H1 (cell line): ENCODE measurements at regions not wholly inside any gene's neighbourhood (a gene's known extent, or its start where the extent isn't known, plus 50 kb on each side); places are given as distances from the start of the nearest gene placed in this dataset.

Experiments used
- ASH2L ChIP-seq: fragments of 200-600, 300-600 bp; sonication (generic); IDR thresholded peaks from one replicate; pipeline ENCODE4 v1.7.1; 2017; ENCODE audit warnings: low read length
- MAFK ChIP-seq: IDR thresholded peaks from 2 replicates; pipeline ENCODE4 v1.6.1; 2012; ENCODE audit warnings: low read depth, mild to moderate bottlenecking, improper control_type of control experiment, low read length
- MAX ChIP-seq: IDR thresholded peaks from 2 replicates; pipeline ENCODE4 v1.6.1; 2012; ENCODE audit warnings: inconsistent platforms
- PHF8 ChIP-seq: fragments of 200-600 bp; sonication (generic); conservative IDR thresholded peaks from 2 replicates; pipeline ENCODE4 v1.7.1; 2012; ENCODE audit warnings: low read depth, mild to moderate bottlenecking, inconsistent platforms, low read length, moderate library complexity
- TCF12 ChIP-seq: IDR thresholded peaks from 2 replicates; pipeline ENCODE4 v1.6.1; 2011; ENCODE audit warnings: low read depth, mild to moderate bottlenecking, low read length

- TF ChIP-seq MAX (no peak), MAFK (no peak), PHF8 (no peak), ASH2L (no peak), TCF12 (no peak)
Observed at GRCh38 chr2:52210611-52211010, 1178.7 kb upstream of the NRXN1 start (continued).
